BLaER1 treated with 17β-estradiol and CSF1 and Interleukin-3, amounts not matched to agents 10 nM and 100 nM (cell line): ENCODE measurements at regions not wholly inside any gene's neighbourhood (a gene's known extent, or its start where the extent isn't known, plus 50 kb on each side); places are given as distances from the start of the nearest gene placed in this dataset.
"Not testable (repeated sequence)": the region's sequence is repeated elsewhere in the genome, so short reads cannot be mapped to it uniquely, and the experiment has no call there.

Experiments used
- H3K27ac ChIP-seq, 11 experiments: shearing (Covaris generic); formaldehyde crosslinking; 2 replicates each; pipeline ENCODE4 v1.8.1; 2022
- H3K27me3 ChIP-seq, 11 experiments: shearing (Covaris generic); formaldehyde crosslinking; 2 replicates each; pipeline ENCODE4 v1.8.1; 2022
- H3K36me3 ChIP-seq, 11 experiments: shearing (Covaris generic); formaldehyde crosslinking; 2 replicates each; pipeline ENCODE4 v1.8.1; 2022
- H3K4me1 ChIP-seq, 10 experiments: shearing (Covaris generic); formaldehyde crosslinking; 2 replicates each; pipeline ENCODE4 v1.8.1; 2022
- H3K4me2 ChIP-seq, 11 experiments: shearing (Covaris generic); formaldehyde crosslinking; 2 replicates each; pipeline ENCODE4 v1.8.1; 2022
- H3K4me3 ChIP-seq, 10 experiments: shearing (Covaris generic); formaldehyde crosslinking; 2 replicates each; pipeline ENCODE4 v1.8.1; 2022
- H3K9ac ChIP-seq, 11 experiments: shearing (Covaris generic); formaldehyde crosslinking; 2 replicates each; pipeline ENCODE4 v1.8.1; 2022
- H3K9me3 ChIP-seq, 11 experiments: shearing (Covaris generic); formaldehyde crosslinking; replicated peaks in 1 of 11; 2 replicates each; pipeline ENCODE4 v1.8.1; 2022
- H4K20me1 ChIP-seq, 11 experiments: shearing (Covaris generic); formaldehyde crosslinking; 2 replicates each; pipeline ENCODE4 v1.8.1; 2022
- Cebpa-rat ChIP-seq, 11 experiments: shearing (Covaris generic); IDR thresholded peaks; 2 replicates each; pipeline ENCODE4 v1.8.1; 2022

DNA sequence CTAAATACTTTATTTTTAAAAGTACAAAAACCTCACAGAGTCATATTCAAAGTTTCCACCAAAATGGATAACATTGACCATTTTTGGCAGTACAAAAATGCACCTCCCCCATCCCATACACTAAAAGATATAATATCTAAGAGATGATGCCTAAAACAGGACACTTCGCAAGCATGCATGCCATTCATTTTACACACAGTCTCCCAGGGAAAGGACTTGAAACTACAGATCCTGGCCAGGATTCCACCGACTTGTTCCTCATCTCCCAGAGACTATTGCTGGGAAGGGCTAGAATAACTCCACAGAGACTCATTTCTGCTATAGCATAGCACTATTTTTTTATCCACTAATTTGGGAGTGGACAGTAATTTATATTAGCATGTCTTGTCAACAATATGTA lies 81.7 kb downstream of the MTNR1B start:
- no peaks in the 10 kb centered on the region for H3K36me3 ChIP-seq
- no peaks in the 10 kb centered on the region for H3K9me3 ChIP-seq
- no peak for TF ChIP-seq Cebpa-rat (IDR thresholded peaks at IDR 0.05)
- H3K27ac ChIP-seq, result no peak overlapping the region
- H3K4me2 ChIP-seq, result no peak overlapping the region
- no peaks in the 10 kb centered on the region for H4K20me1 ChIP-seq
- no peaks in the 10 kb centered on the region for H3K27me3 ChIP-seq
- peaks cover 0 to 19% (median 0%) of the 10 kb centered on the region in 10 experiments; a peak in 4 of 20 replicates for H3K4me1 ChIP-seq
- no peak overlapping the region for H3K9ac ChIP-seq
- H3K4me3 ChIP-seq, result no peak overlapping the region

DNA sequence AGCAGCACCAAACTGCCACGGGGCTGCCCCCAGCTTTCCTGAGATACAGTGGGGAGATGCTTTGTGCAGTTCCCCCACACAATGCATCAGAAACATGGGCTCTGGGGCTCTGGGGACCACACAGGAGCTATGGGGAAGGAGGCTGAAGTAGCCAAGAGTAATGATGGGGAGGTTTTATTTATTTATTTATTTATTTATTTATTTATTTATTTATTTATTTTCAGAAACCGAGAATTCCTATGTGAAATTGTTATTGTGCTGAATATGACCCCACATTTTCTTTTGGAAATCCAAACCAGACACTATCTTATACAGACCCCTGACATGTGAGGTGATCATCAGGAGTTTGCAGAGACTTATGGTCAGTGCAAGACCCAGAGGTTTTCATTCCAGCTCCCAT lies 84.4 kb downstream of the MTNR1B start:
- peak overlapping the region in 1 of 11 experiments; percentile 61; a peak in 1 of 22 replicates for H3K27ac ChIP-seq
- 0 out of 22 replicates have a peak overlapping the region, but pooled peaks of 1 of the 11 experiments have one; percentile 15 for H3K4me2 ChIP-seq
- no peaks in the 10 kb centered on the region for H3K36me3 ChIP-seq
- H3K4me3 ChIP-seq, result no peak overlapping the region
- no peaks in the 10 kb centered on the region for H3K27me3 ChIP-seq
- H4K20me1 ChIP-seq, result no peaks in the 10 kb centered on the region
- H3K9me3 ChIP-seq, result peaks cover 0 to 6% (median 0%) of the 10 kb centered on the region in 11 experiments; a peak in 1 of 22 replicates
- H3K9ac ChIP-seq, result no peak overlapping the region
- peaks cover 0 to 19% (median 0%) of the 10 kb centered on the region in 10 experiments; a peak in 4 of 20 replicates for H3K4me1 ChIP-seq
- TF ChIP-seq Cebpa-rat (IDR thresholded peaks at IDR 0.05), result no peak

GRCh38 chr11:93054279-93054678 lies 84.8 kb downstream of the MTNR1B start:
- peak overlapping the region in 2 of 11 experiments; percentile 55 to 61; a peak in 3 of 22 replicates for H3K27ac ChIP-seq
- 0 out of 22 replicates have a peak overlapping the region, but pooled peaks of 1 of the 11 experiments have one; percentile 15 for H3K4me2 ChIP-seq
- TF ChIP-seq Cebpa-rat (IDR thresholded peaks at IDR 0.05), result no peak

GRCh38 chr11:93054881-93055280 lies 85.4 kb downstream of the MTNR1B start:
- Histone ChIP-seq H3K27ac (peak overlapping the region in 4 of 11 experiments; percentile 38 to 63 (median 58); a peak in 6 of 22 replicates), H3K4me3 (no peak overlapping the region), H3K4me2 (peak overlapping the region in 2 of 11 experiments; percentile 8 to 33; a peak in 4 of 22 replicates)

More at GRCh38 chr11:93054279-93054678, 84.8 kb downstream of the MTNR1B start:
- Histone ChIP-seq H3K4me1 (peaks cover 0 to 19% (median 0%) of the 10 kb centered on the region in 10 experiments; a peak in 4 of 20 replicates), H3K36me3 (no peaks in the 10 kb centered on the region), H3K9me3 (peaks cover 0 to 6% (median 0%) of the 10 kb centered on the region in 11 experiments; a peak in 1 of 22 replicates), H4K20me1 (no peaks in the 10 kb centered on the region), H3K9ac (no peak overlapping the region), H3K27me3 (no peaks in the 10 kb centered on the region), H3K4me3 (no peak overlapping the region)

GRCh38 chr11:93059117-93059957 lies 89.9 kb downstream of the MTNR1B start:
- H3K9me3 ChIP-seq, result peaks cover 0 to 6% (median 0%) of the 10 kb centered on the region in 11 experiments; a peak in 1 of 22 replicates
- H3K27me3 ChIP-seq, result no peaks in the 10 kb centered on the region
- no peak overlapping the region for H3K27ac ChIP-seq
- TF ChIP-seq Cebpa-rat (IDR thresholded peaks at IDR 0.05), result no peak
- H4K20me1 ChIP-seq, result no peaks in the 10 kb centered on the region
- no peak overlapping the region for H3K9ac ChIP-seq
- no peak overlapping the region for H3K4me2 ChIP-seq
- no peaks in the 10 kb centered on the region for H3K36me3 ChIP-seq
- peaks cover 0 to 16% (median 0%) of the 10 kb centered on the region in 10 experiments; a peak in 4 of 20 replicates for H3K4me1 ChIP-seq
- no peak overlapping the region for H3K4me3 ChIP-seq

More at GRCh38 chr11:93054881-93055280, 85.4 kb downstream of the MTNR1B start:
- TF ChIP-seq Cebpa-rat (IDR thresholded peaks at IDR 0.05), result peak in 3 of 11 experiments; percentile 34 to 43 (median 39); a peak in 3 of 22 replicates
- Histone ChIP-seq H3K9ac (peak overlapping the region in 2 of 11 experiments; percentile 23 to 26; a peak in 1 of 22 replicates), H3K9me3 (peaks cover 0 to 6% (median 0%) of the 10 kb centered on the region in 11 experiments; a peak in 1 of 22 replicates), H4K20me1 (no peaks in the 10 kb centered on the region), H3K27me3 (no peaks in the 10 kb centered on the region), H3K4me1 (peaks cover 0 to 19% (median 0%) of the 10 kb centered on the region in 10 experiments; a peak in 4 of 20 replicates), H3K36me3 (no peaks in the 10 kb centered on the region)

GRCh38 chr11:93063086-93063485 lies 93.6 kb downstream of the MTNR1B start:
- Histone ChIP-seq H4K20me1 (no peaks in the 10 kb centered on the region), H3K4me2 (no peak overlapping the region), H3K9ac (no peak overlapping the region), H3K4me3 (no peak overlapping the region), H3K36me3 (no peaks in the 10 kb centered on the region), H3K9me3 (peaks cover 0 to 9% (median 0%) of the 10 kb centered on the region in 11 experiments; a peak in 7 of 22 replicates), H3K4me1 (no peaks in the 10 kb centered on the region), H3K27ac (no peak overlapping the region), H3K27me3 (no peaks in the 10 kb centered on the region)
- TF ChIP-seq Cebpa-rat (IDR thresholded peaks at IDR 0.05), result no peak

DNA sequence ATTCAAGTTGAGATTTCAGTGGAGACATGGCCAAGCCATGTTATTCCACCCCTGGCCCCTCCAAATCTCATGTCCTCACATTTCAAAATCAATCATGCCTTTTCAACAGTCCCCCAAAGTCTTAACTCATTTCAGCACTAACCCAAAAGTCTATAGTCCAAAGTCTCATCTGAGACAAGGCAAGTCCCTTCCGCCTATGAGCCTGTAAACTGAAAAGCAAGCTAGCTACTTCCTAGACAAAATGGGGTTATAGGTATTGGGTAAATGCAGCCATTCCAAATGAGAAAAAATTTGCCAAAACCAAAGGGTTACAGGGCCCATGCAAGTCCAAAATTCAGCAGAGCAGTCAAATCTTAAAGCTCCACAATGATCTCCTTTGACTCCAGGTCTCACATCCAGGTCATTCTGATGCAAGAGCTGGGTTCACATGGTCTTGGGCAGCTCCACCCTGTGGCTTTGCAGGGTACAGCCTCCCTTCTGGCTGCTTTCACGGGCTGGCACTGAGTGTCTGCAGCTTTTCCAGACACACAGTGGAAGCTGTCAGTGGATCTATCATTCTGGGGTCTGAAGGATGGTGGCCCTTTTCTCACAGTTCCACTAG lies 95.7 kb downstream of the MTNR1B start:
- not testable (repeated sequence) for H3K36me3 ChIP-seq, H3K4me3 ChIP-seq, H3K9ac ChIP-seq, H3K27ac ChIP-seq, H3K9me3 ChIP-seq, H4K20me1 ChIP-seq, H3K27me3 ChIP-seq, H3K4me2 ChIP-seq, H3K4me1 ChIP-seq

- H3K9me3 ChIP-seq, result peaks cover 0 to 9% (median 0%) of the 10 kb centered on the region in 11 experiments; a peak in 7 of 22 replicates
- H3K27me3 ChIP-seq, result no peaks in the 10 kb centered on the region
- TF ChIP-seq Cebpa-rat (IDR thresholded peaks at IDR 0.05), result no peak
- no peak overlapping the region for H3K4me2 ChIP-seq
- H3K4me3 ChIP-seq, result no peak overlapping the region
- H4K20me1 ChIP-seq, result no peaks in the 10 kb centered on the region
- H3K27ac ChIP-seq, result no peak overlapping the region
- H3K36me3 ChIP-seq, result no peaks in the 10 kb centered on the region
- H3K9ac ChIP-seq, result no peak overlapping the region
- no peaks in the 10 kb centered on the region for H3K4me1 ChIP-seq
Measured at GRCh38 chr11:93067881-93068390, 98.5 kb downstream of the MTNR1B start.
